NCI-H1436 (cell line): ENCODE measurements at regions not wholly inside any gene's neighbourhood (a gene's known extent, or its start where the extent isn't known, plus 50 kb on each side); places are given as distances from the start of the nearest gene placed in this dataset.
"Not testable (repeated sequence)": the region's sequence is repeated elsewhere in the genome, so short reads cannot be mapped to it uniquely, and the experiment has no call there.

Experiments
- DNase-seq: peaks from one replicate; lab custom pipeline; 2025; lab: John Stamatoyannopoulos, UW

GRCh38 chr14:105961625-105962024, 435.2 kb downstream of the TMEM121 start:
- not testable (repeated sequence) for DNase-seq

DNA sequence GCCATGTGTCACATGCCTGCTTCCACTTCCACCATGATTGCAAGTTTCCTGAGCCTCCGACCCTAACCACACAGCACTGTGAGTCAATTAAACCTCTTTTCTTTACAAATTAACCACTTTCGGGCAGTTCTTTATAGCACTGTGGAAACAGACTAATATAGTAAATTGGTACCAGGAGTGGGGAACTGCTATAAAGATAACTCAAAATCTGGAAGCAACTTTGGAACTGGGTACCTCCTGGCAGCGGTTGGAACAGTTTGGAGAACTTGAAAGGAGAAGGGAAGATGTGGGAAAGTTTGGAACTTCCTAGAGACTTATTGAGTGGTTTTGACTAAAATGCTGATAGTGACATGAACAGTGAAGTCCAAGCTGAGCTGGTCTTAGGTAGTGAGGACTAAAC, 436.1 kb downstream of the TMEM121 start:
- DNase-seq = no peak

DNA sequence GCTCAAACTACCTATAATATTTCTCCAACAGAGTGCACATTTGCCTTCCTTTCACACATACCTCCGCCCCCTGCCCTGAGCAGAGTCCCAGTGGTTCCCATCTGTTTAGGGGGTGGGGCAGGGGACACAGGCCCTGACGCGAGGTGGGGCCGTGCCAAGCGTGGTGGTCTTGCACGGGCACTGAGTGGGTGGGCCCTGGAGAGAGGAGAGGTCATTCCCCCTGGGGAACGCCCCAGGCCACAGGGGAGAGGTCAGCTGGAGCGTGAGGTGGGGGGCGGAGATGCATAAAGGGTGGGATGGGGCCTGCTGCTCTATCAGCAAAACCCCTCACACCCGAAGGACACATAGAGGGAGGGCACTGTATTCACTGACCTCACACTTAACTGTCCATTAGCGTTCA, 441.9 kb downstream of the TMEM121 start:
- no peak for DNase-seq

GRCh38 chr14:105969026-105969425, 442.6 kb downstream of the TMEM121 start:
- not testable (repeated sequence) for DNase-seq

DNA sequence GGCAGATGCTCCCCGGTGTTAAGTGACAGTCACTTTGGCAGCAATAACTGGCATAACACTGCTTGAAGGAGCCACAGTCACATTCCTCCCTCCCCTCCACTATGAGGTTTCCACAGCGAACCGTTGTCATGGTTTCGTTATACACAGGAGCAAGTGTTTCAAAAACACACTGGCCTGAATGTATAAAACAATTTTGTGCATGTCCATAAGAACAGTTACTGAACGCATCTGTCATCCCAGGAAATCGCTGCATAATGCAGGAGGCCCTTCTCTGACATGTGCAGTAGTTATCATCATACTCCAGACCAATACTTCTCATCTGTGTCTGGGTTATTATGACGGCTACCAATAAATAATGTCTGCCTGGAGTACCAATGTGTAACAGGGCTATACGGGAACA, 444.4 kb downstream of the TMEM121 start:
- not testable (repeated sequence) for DNase-seq

DNA sequence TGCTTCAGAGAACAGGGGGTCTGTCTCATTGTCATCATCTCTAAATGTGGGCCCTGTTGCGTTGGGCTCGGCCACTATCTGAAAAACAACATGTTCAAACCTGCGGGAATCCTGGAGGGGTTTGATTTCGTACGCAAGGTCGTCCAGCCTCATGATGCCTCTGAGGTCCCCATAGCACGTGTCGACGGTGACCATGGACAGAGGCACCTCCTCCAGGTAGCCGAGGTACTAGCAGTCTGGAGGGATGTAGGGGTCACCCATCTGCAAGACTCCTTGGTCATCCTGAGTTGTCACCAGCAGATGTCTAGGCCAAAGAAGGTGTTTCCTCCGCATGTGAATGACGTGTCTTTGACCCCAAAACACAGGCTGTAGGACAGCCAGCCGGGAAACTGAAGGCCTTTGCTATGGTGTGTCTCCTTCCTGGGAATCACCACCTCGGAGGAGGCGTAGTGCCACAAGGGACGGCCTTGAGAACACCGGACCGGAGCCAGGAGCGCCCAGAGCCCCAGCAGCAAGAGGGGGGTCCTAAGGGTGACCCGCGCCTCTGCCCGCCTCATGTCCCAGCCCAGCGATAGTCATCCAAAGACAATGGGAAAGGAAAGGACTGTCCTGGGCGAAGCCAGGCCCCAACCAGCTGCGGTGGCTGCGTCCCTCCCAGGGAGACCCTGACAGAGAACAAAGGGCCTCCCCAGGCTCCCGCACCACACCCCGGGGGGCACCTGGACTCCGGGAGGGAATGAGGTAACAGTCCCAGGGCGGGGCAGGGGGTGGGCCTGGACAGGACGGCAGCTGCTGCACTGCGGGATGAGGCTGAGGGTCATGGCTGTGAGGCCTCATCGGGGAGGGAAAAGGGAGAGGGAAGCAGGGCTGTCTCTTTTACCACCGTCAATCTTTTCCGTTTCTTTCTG, 445.5 kb downstream of the TMEM121 start:
- DNase-seq = no peak

- DNase-seq = peak; percentile 23
These were observed 448.5 kb downstream of the TMEM121 start for GRCh38 chr14:105974902-105975301.

DNA sequence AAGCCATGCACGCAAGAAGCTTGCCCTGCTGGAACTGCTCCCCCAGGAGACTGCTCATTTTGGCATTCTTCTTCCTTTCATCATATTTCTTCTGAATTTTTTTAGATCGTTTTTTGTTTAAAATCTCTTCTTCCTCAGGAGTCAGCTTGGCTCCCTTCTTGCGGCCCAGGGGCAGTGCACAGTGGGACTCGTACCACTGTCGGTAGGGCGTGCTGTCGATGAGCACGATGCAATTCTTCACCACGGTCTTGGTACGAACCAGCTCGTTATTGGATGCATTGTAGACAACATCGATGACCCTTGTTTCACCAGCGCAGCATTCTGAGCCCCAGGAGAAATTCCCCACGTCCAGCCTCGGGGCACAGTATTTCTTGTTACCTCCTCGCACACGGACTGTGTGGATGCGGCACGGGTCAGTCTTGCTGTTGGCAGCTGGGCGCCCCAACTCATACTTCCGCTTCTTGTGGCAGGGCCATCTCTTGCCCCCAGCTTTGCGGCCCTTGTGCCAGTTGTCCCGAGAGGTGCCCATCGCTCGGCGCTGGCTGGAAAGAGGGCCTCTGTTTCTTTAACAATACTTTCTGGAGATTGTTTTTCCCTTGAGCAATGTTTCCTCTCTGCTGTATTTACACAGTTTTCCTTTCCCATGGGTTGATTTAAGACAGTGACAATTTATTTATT, 452.4 kb downstream of the TMEM121 start:
- DNase-seq = no peak

- no peak for DNase-seq
These were observed 453.1 kb downstream of the TMEM121 start for GRCh38 chr14:105979446-105979845.

GRCh38 chr14:105980224-105980623, 453.8 kb downstream of the TMEM121 start:
- no peak for DNase-seq

DNA sequence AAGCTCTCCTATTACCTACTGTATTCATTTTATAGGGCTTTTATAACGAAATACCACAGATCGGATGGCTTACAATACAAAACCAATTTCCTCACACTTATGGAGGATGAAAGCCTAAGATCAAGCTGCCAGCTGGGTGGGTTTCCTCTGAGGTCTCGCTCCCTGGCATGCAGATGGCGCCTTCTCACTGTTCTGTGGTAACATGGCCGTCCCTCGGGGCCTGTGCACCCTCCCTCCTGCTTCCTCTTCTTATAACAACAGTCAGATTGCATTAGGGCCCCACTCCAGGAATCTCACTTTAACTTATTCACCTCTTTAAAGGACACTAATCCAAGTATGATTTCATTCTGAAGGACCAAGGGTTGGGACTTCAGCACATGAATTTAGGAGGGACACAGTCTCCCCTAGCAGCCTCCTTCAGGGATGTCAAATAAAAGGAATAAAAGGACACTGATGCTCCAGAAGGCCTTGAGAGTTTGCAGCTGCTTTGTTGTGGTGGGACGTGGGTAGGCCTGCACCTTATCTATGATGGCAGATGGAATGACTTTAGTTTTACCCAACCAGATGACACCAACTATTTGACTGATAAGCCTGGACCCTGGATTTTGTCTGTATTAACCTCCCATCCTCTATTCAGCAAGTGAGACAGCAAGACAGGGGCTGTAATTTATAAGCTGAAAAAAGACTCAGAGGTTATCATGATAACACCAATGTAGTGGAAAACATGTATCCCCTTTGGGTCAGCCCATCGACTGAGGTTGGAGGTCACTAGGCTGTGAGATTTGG, 455.3 kb downstream of the TMEM121 start:
- not testable (repeated sequence) for DNase-seq

GRCh38 chr14:105982664-105983063, 456.3 kb downstream of the TMEM121 start:
- DNase-seq = no peak

DNA sequence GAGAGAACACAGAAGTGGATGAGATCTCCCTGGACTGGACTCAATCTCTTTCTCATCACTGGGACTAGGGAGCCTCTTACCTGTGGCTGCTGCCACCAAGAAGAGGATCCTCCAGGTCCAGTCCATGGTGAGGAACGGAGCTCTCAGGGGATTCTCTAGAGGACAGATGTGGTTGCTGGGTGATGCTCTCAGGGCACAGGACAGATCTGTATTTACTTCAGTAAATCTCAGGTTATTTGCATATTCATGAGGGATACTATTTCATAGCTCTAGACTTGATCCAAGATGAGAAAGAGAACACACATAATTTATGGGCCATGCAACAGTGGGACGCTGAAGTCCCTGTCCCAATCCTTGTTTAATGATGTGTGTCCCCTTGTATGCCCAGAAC, 460.5 kb downstream of the TMEM121 start:
- DNase-seq = no peak

GRCh38 chr14:105987563-105987962, 461.2 kb downstream of the TMEM121 start:
- no peak for DNase-seq

GRCh38 chr14:105989566-105990302, 463.4 kb downstream of the TMEM121 start:
- no peak for DNase-seq

GRCh38 chr14:105991677-105992076, 465.3 kb downstream of the TMEM121 start:
- not testable (repeated sequence) for DNase-seq

GRCh38 chr14:105993814-105994213, 467.4 kb downstream of the TMEM121 start:
- no peak for DNase-seq

- not testable (repeated sequence) for DNase-seq
These were observed 468.8 kb downstream of the TMEM121 start for GRCh38 chr14:105995011-105995710.

- not testable (repeated sequence) for DNase-seq
These were observed 472.2 kb downstream of the TMEM121 start for GRCh38 chr14:105998597-105998996.

- DNase-seq = no peak
These were observed 473.1 kb downstream of the TMEM121 start for GRCh38 chr14:105999361-106000028.
